ENCODE measurements at regions not wholly inside any gene's neighbourhood (a gene's known extent, or its start where the extent isn't known, plus 50 kb on each side); places are given as distances from the start of the nearest gene placed in this dataset.

DNA sequence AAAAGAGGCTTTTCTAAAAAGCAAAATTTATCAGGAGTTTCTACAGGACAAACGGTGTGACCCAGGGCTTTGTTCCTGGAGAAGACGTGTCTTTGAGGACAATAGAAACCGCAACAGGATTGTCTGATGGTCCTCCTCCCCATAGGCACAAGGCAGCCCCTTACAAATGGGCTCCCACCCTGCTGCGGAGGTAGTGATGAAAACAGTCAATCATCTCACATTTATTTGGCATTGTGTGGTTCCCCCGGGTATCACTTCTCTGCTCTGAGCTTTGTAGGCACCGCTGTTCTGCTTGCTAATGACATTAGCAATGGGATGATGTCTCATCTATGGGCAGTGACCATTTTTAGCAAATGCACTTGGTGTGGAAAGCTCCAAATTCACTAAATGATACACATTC lies 155.5 kb upstream of the TMPO start:
- TF ChIP-seq, protein P1, sequence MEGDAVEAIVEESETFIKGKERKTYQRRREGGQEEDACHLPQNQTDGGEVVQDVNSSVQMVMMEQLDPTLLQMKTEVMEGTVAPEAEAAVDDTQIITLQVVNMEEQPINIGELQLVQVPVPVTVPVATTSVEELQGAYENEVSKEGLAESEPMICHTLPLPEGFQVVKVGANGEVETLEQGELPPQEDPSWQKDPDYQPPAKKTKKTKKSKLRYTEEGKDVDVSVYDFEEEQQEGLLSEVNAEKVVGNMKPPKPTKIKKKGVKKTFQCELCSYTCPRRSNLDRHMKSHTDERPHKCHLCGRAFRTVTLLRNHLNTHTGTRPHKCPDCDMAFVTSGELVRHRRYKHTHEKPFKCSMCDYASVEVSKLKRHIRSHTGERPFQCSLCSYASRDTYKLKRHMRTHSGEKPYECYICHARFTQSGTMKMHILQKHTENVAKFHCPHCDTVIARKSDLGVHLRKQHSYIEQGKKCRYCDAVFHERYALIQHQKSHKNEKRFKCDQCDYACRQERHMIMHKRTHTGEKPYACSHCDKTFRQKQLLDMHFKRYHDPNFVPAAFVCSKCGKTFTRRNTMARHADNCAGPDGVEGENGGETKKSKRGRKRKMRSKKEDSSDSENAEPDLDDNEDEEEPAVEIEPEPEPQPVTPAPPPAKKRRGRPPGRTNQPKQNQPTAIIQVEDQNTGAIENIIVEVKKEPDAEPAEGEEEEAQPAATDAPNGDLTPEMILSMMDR (IDR thresholded peaks at IDR 0.05): no peak
- TF ChIP-seq EZH2phosphoT487 (IDR thresholded peaks at IDR 0.05): no peak
